GM12878 (cell line): ENCODE measurements at regions not wholly inside any gene's neighbourhood (a gene's known extent, or its start where the extent isn't known, plus 50 kb on each side); places are given as distances from the start of the nearest gene placed in this dataset.
"Not testable (repeated sequence)": the region's sequence is repeated elsewhere in the genome, so short reads cannot be mapped to it uniquely, and the experiment has no call there.

Experiments used
- ATAC-seq: fragments of 200-7000 bp; cut with Tn5 transposase; 3 replicates; pipeline ENCODE4 v1.9.1; 2020; ENCODE audit warnings: mild to moderate bottlenecking, moderate library complexity
- BruUV-seq: library from RNA; stranded (reverse); fragments of 400-500 nt; replicated peaks from 2 replicates; lab custom pipeline; 2021; lab: Mats Ljungman, UMichigan
- CTCF ChIA-PET: fragments of 300-600 bp; sonication (Branson Sonifier 250); formaldehyde crosslinking; extraction: SDS; loops from one replicate; lab custom pipeline; 2021; ENCODE audit warnings: inconsistent platforms; lab: Yijun Ruan, JAX
- POLR2A ChIA-PET: fragments of 350-600 bp; formaldehyde crosslinking; extraction: SDS; loops from one replicate; lab custom pipeline; 2021; ENCODE audit warnings: inconsistent platforms; lab: Charles Lee
- RAD21 ChIA-PET: fragments of 300-600 bp; sonication (Branson Sonifier 250); formaldehyde crosslinking; loops from one replicate; lab custom pipeline; 2023; ENCODE audit warnings: antibody characterized with exemption; ENCODE audit not compliant: unreplicated experiment; lab: Charles Lee
- SMC1A ChIA-PET: fragments of 300-600 bp; sonication (Branson Sonifier 250); formaldehyde crosslinking; loops from one replicate; lab custom pipeline; 2023; ENCODE audit not compliant: unreplicated experiment, uncharacterized antibody; lab: Charles Lee
- DNase-seq: peaks from one replicate; pipeline ENCODE4 v3.0.0-alpha.2; 2011; ENCODE audit warnings: low read depth, low spot score
- FAIRE-seq: peaks from 3 replicates; lab custom pipeline; 2011; peaks lifted over from hg19 to GRCh38; lab: Jason Lieb, UNC
- H2AFZ ChIP-seq: 2 replicates; pipeline ENCODE4 v1.6.0; 2011; ENCODE audit warnings: low read depth, low read length, control low read depth; ENCODE audit not compliant: control insufficient read depth
- H3K27ac ChIP-seq: 2 replicates; pipeline ENCODE4 v1.5.1; 2011; ENCODE audit warnings: control low read depth; ENCODE audit not compliant: control insufficient read depth, insufficient read depth
- H3K27me3 ChIP-seq, 2 experiments: replicated peaks in 1 of 2; 2 replicates each; pipeline versions ENCODE4 v1.6.0 to v1.6.1; 2011; ENCODE audit warnings: low read length in 1 of 2; ENCODE audit not compliant: control insufficient read depth in 2 of 2, insufficient read depth in 2 of 2
- H3K36me3 ChIP-seq, 2 experiments: 2 replicates each; pipeline ENCODE4 v1.5.1; 2011; ENCODE audit warnings: low read length in 1 of 2; ENCODE audit not compliant: control insufficient read depth in 2 of 2, insufficient read depth in 2 of 2
- H3K4me1 ChIP-seq: 2 replicates; pipeline ENCODE4 v1.6.1; 2011; ENCODE audit warnings: mild to moderate bottlenecking, low read length, moderate library complexity, mixed read lengths; ENCODE audit not compliant: control insufficient read depth, insufficient read depth
- H3K4me2 ChIP-seq: 2 replicates; pipeline ENCODE4 v1.6.0; 2011; ENCODE audit warnings: control low read depth; ENCODE audit not compliant: control insufficient read depth, insufficient read depth
- H3K4me3 ChIP-seq: fragments of 200-600 bp; sonication (generic); 2 replicates; pipeline ENCODE4 v1.5.1; 2016
- H3K79me2 ChIP-seq: 2 replicates; pipeline ENCODE4 v1.6.0; 2011; ENCODE audit warnings: low read length; ENCODE audit not compliant: control insufficient read depth, insufficient read depth
- H3K9ac ChIP-seq: 2 replicates; pipeline ENCODE4 v1.8.0; 2011; ENCODE audit warnings: low read length, control low read depth, mixed read lengths; ENCODE audit not compliant: control insufficient read depth, insufficient read depth
- H3K9me3 ChIP-seq: replicated peaks from 3 replicates; pipeline ENCODE4 v1.5.1; 2011; ENCODE audit warnings: mild to moderate bottlenecking, low read length; ENCODE audit not compliant: control insufficient read depth, insufficient read depth
- H4K20me1 ChIP-seq: 2 replicates; pipeline ENCODE4 v1.6.0; 2011; ENCODE audit not compliant: control insufficient read depth, insufficient read depth
- ATF7 ChIP-seq: fragments of 450-650 bp; IDR thresholded peaks from 2 replicates; pipeline ENCODE4 v1.6.1; 2016; ENCODE audit warnings: low read depth, mild to moderate bottlenecking
- CHD1 ChIP-seq: IDR thresholded peaks from 2 replicates; pipeline ENCODE4 v1.6.1; 2012; ENCODE audit warnings: low read depth, low read length, improper control_type of control experiment
- EGR1 ChIP-seq, 2 experiments: IDR thresholded peaks; 1 replicate in 1 of 2; 2 replicates in 1 of 2; pipeline ENCODE4 v1.6.1; 2011 to 2012; ENCODE audit warnings: low read depth in 2 of 2, low read length in 2 of 2, borderline replicate concordance in 1 of 2, mild to moderate bottlenecking in 1 of 2, moderate library complexity in 1 of 2
- ESRRA ChIP-seq: IDR thresholded peaks from 2 replicates; pipeline ENCODE4 v1.6.1; 2012; ENCODE audit warnings: mild to moderate bottlenecking, low read length, improper control_type of control experiment
- IRF4 ChIP-seq: IDR thresholded peaks from 2 replicates; pipeline ENCODE4 v1.6.1; 2011; ENCODE audit warnings: low read depth, low read length
- LARP7 ChIP-seq: fragments of 450-650 bp; IDR thresholded peaks from 2 replicates; pipeline ENCODE4 v1.6.1; 2017; ENCODE audit warnings: mild to moderate bottlenecking
- RAD21 ChIP-seq: IDR thresholded peaks from 2 replicates; pipeline ENCODE4 v1.6.1; 2011; ENCODE audit warnings: mild to moderate bottlenecking, low read depth, low read length, moderate library complexity; ENCODE audit not compliant: insufficient read depth
- ZBTB11 ChIP-seq: fragments of 450-650 bp; formaldehyde crosslinking; IDR thresholded peaks from 2 replicates; pipeline ENCODE4 v1.5.0; 2022; ENCODE audit warnings: mild to moderate bottlenecking, missing genetic modification characterization
- WGBS: methylation state at CpG from one replicate; pipeline ENCODE4 v1.1.6; 2016; ENCODE audit warnings: low lambda C conversion rate; ENCODE audit not compliant: insufficient replicate concordance, insufficient coverage; ENCODE audit errors: missing lambda C conversion rate; 5-methylcytosine and 5-hydroxymethylcytosine counted together
- in situ Hi-C: fragments of 300-500 bp; cut with MboI; formaldehyde crosslinking; loops from 9 replicates; pipeline ENCODE4 v1.14.3; 2018; ENCODE audit warnings: mixed read lengths
- intact Hi-C: fragments of 100-400 bp; cut with micrococcal nuclease; formaldehyde crosslinking; loops from one replicate; pipeline ENCODE4 v1.14.2; 2022; ENCODE audit not compliant: unreplicated experiment

DNA sequence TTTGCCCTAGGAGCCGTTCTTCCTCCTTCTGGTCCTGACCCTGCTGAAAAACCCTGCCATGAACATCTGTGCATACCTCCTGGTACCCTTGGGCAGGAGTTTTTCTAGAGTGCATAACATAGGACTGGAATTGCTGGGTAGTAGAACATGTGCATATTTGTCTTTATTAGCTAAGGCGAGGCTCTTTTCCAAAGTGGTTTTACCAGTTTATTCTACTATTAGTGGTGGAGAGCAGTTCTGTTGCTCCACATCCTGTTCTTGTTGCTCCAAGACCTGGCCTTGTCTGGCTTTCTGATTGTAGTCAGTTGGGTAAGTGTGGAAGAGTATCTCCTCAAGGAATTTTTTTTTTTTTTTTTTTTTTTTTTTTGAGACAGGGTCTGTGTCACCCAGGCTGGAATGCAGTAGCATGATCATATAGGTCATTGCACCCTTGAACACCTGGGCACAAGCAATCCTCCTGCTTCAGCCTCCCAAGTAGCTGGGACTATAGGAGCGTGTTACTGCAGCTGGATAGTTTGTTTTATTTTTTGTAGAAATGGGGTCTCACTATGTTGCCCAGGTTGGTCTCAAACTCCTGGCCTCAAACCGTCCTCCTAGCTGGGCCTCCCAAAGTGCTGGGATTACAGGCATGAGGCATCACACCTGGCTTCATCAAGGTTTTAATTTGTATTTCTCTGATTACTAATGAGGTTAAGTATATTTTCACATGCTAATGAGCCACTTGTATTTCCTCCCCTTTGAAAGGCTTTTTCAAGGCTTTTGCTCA is 85.2 kb downstream of the SPRY4 start (continued):
- no peak for TF ChIP-seq ESRRA
- TF ChIP-seq CHD1 = no peak
- TF ChIP-seq ZBTB11 (CRISPR knock-in tag) = no peak
- TF ChIP-seq IRF4 = no peak
- TF ChIP-seq LARP7 = no peak
- TF ChIP-seq RAD21 = no peak
- no peak for TF ChIP-seq EGR1 (IDR thresholded peaks at IDR 0.05; ENCODE audit: borderline replicate concordance in 1 of 2, low read depth in 2 of 2, low read length in 2 of 2)
- TF ChIP-seq, all 136 proteins: peak for 0

- TF ChIP-seq ATF7 = no peak
These were observed 87.1 kb downstream of the SPRY4 start for GRCh38 chr5:142237707-142238106.

DNA sequence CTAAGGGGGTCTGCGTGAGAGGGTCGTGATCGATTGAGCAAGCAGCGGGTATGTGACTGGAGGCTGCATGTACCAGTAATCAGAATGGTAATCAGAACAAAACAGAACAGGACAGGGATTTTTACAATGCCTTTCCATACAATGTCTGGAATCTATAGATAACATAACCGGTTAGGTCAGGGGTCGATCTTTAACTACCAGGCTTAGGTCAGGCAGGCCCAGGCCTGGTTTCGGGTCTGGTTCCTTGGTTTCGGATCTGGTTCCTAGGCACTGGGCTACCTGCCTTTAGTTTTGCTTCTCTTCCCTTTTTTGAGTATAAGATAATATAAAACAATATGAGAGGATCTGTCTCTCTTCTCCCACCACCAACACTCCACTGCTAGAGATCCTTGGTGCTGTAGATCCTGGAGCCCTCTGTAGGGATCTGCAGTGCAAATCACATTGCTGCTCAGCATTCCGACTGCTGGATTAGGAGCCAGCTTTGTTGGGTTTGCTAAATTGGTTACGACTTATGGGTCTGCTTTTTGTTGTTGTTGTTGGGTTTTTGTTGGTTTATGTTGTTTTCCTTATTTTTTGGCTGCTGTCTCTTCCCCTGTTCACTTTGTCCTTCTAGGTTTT is 88.0 kb downstream of the SPRY4 start:
- FAIRE-seq, H3K79me2 ChIP-seq, H2AFZ ChIP-seq, H3K4me3 ChIP-seq, H3K27ac ChIP-seq, H4K20me1 ChIP-seq, POLR2A ChIA-PET, DNase-seq, RAD21 ChIA-PET, H3K36me3 ChIP-seq, ATAC-seq, BruUV-seq, H3K9me3 ChIP-seq, in situ Hi-C loops, H3K27me3 ChIP-seq, H3K9ac ChIP-seq, H3K4me2 ChIP-seq, SMC1A ChIA-PET, H3K4me1 ChIP-seq, intact Hi-C loops, CTCF ChIA-PET: not testable (repeated sequence)
- 36% methylated on average over 10 of the region's 10 CpGs for WGBS

More at GRCh38 chr5:142237707-142238106, 87.1 kb downstream of the SPRY4 start:
- Histone ChIP-seq H3K27me3 (no peaks in the 10 kb centered on the region; a peak in 1 of 4 replicates), H3K4me3 (no peak overlapping the region), H3K36me3 (no peaks in the 10 kb centered on the region), H4K20me1 (no peaks in the 10 kb centered on the region), H3K4me2 (no peak overlapping the region), H2AFZ (no peak overlapping the region), H3K79me2 (no peaks in the 10 kb centered on the region), H3K9ac (no peak overlapping the region), H3K27ac (no peak overlapping the region), H3K9me3 (peaks cover 2% of the 10 kb centered on the region; the same call in 2 of the 3 replicates), H3K4me1 (no peaks in the 10 kb centered on the region)
- FAIRE-seq (no peak), DNase-seq (no peak), ATAC-seq (no peak)
- CTCF ChIA-PET = no interaction called here
- POLR2A ChIA-PET = no interaction called here
- intact Hi-C loops = no loop called here
- no TSS peak for BruUV-seq
- SMC1A ChIA-PET = no interaction called here
- 10% methylated on average over 3 of the region's 3 CpGs for WGBS
- RAD21 ChIA-PET = no interaction called here
- in situ Hi-C loops = no loop called here
